HG03342 (cell line): ENCODE measurements at regions not wholly inside any gene's neighbourhood (a gene's known extent, or its start where the extent isn't known, plus 50 kb on each side); places are given as distances from the start of the nearest gene placed in this dataset.
"Not testable (repeated sequence)": the region's sequence is repeated elsewhere in the genome, so short reads cannot be mapped to it uniquely, and the experiment has no call there.

Source experiments
- ATAC-seq: cut with Tn5 transposase; IDR thresholded peaks from one replicate; pipeline ENCODE4 v1.9.1; 2021; ENCODE audit warnings: mild to moderate bottlenecking, moderate library complexity; ENCODE audit not compliant: unreplicated experiment

GRCh38 chr9:93748827-93749226, 172.4 kb downstream of the PHF2 start:
- not testable (repeated sequence) for ATAC-seq

- ATAC-seq, result no peak
Observed at GRCh38 chr9:93731963-93732362, 155.6 kb downstream of the PHF2 start.

DNA sequence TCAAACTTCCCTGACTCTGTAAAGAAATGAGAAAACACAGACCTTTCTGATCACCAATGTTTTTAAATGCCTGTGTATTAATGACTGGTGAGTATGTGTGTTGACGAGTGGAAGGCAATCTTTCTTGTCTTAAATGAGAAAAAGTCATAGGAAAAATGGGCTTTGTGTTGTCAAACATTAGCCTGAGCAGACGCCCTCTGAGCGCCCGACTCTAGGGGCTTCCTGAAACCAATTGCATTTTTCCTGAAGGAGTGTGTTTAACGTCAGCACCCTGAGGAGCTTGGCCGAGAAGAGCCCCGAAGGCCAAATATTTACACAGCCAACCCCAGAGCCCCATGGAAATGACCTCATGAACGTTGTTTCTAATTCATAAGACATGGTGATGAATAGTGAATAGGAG, 154.3 kb downstream of the PHF2 start:
- no peak for ATAC-seq

DNA sequence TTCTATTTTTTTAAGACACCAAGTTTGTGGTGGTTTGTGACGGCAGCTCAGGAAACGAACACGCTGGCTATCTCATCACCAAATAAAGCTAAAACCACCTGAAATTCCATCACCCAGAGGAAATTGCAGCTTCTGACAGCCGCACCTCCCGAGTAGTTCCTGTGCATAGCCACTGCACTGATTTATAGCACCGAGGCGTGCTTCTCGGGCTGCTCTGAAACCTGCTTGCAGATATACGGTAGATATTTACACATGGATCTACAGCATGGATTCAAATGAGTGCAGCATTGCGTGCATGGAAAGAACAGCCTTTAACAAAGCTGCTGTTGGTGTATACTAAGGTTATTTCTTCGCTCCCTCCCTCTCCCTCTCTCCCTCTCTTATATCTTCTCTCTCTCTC, 153.8 kb downstream of the PHF2 start:
- no peak for ATAC-seq
